ENCODE measurements at regions not wholly inside any gene's neighbourhood (a gene's known extent, or its start where the extent isn't known, plus 50 kb on each side); places are given as distances from the start of the nearest gene placed in this dataset.

DNA sequence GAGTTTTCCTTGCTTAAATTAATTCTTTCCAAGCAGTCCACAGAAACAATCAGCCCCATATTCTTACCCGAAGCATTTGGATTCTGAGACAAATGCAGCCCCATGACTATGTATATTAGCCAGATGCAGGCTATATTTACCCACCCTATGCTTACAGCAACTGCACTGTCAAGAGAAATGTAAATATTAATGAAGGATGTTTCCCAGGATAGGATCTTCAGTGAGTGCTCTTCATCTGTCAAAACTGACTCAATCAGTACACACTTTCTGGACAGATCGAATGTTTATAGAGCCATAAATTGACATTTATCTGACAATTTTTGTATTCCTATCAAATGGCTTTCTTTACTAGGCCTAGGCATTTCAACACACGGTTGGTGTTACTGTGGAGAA lies 725.3 kb upstream of the SEMA6A start:
- Histone ChIP-seq H3K36me3 (ENCODE audit: control insufficient read depth, insufficient read depth, low read length) (no peaks in the 10 kb centered on the region), H3K27me3 (replicated peaks; ENCODE audit: control insufficient read depth, insufficient read depth, low read length, poor library complexity, severe bottlenecking) (no peaks in the 10 kb centered on the region), H3K4me1 (ENCODE audit: control insufficient read depth, insufficient read depth, low read length, poor library complexity, severe bottlenecking) (no peaks in the 10 kb centered on the region), H3K4me3 (ENCODE audit: insufficient read depth, low read depth, low read length, poor library complexity, severe bottlenecking) (no peak overlapping the region), H3K9me3 (ENCODE audit: control insufficient read depth, low read length) (no peaks in the 10 kb centered on the region), H3K27ac (ENCODE audit: insufficient read depth, low read length, poor library complexity, severe bottlenecking) (no peak overlapping the region)
- no peak for DNase-seq

DNA sequence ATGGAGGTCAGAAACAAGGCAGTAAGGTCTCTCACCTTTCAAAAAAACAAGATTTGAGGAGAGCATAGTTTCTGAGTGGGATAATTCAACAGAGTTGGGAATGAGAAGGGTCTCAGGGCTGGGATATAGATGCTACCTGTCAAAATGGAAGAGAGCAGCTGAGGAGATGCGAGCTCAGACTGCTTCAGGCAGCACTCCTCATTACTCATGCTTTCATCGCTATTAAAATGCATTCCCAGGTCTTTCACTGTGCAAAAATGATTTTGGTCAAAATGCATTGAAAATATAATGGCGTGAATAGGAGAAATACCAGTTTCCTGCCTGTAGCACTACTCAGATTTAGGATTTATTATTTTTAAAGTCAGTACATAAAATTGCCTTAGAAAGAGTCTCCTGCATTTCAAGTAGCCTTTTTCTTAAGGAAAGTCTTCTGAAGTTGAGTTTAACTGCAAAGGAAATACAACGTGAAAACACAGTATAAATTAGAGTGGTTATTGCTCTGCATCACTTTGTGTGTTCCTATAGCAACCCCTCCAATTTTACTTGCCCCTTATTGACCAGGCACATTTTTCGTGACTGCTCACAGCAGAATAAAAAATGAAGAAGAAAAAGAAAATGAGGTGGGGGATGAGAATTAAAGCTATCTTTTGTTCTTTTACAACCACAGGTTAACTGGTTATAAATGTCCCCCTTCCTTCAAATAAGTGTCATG lies 724.8 kb upstream of the SEMA6A start:
- Histone ChIP-seq H3K4me3 (ENCODE audit: insufficient read depth, low read depth, low read length, poor library complexity, severe bottlenecking) (no peak overlapping the region), H3K27ac (ENCODE audit: insufficient read depth, low read length, poor library complexity, severe bottlenecking) (no peak overlapping the region), H3K36me3 (ENCODE audit: control insufficient read depth, insufficient read depth, low read length) (no peaks in the 10 kb centered on the region), H3K4me1 (ENCODE audit: control insufficient read depth, insufficient read depth, low read length, poor library complexity, severe bottlenecking) (no peaks in the 10 kb centered on the region), H3K27me3 (replicated peaks; ENCODE audit: control insufficient read depth, insufficient read depth, low read length, poor library complexity, severe bottlenecking) (no peaks in the 10 kb centered on the region), H3K9me3 (ENCODE audit: control insufficient read depth, low read length) (no peaks in the 10 kb centered on the region)
- DNase-seq, result no peak

DNA sequence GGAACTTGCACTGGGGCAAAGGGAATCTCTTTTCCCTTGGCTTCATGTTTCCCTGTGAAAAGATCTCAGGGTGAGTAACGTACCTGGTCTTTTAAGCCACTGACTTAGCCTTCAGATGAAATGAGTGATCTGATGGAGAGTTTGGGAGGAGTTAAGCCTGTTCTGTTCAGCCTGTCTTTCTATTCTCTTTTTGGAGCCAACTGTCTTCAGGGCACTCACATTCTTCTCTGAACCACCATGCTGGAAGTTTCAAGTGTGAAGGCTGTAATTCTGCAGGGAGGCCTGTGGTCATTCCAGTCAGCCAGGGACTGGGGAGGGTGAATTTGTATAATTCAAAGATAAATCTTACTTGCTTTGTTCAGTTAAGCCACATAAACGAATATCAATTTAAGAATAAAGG lies 722.2 kb upstream of the SEMA6A start:
- H3K36me3 ChIP-seq (ENCODE audit: control insufficient read depth, insufficient read depth, low read length), result no peaks in the 10 kb centered on the region

DNA sequence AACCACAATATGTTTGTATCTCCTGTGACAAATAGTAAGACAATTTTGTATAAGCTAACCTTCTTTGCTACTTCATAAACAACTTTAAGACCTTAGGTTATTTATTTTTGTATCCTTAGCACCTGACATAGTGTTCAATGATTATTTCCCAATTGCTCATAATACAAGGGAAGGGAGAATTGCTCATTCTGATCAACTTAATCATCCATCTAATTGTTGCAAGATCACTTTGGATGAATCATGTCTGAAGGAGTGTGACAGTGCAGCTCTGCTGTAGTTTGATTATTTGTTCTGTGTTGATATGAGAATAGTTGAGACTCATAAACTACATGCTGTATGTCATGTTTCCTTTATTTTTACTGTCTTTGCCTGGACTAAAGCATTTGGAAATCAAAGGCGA lies 721.3 kb upstream of the SEMA6A start:
- Histone ChIP-seq H3K9me3 (ENCODE audit: control insufficient read depth, low read length) (no peaks in the 10 kb centered on the region), H3K27ac (ENCODE audit: insufficient read depth, low read length, poor library complexity, severe bottlenecking) (no peak overlapping the region), H3K36me3 (ENCODE audit: control insufficient read depth, insufficient read depth, low read length) (no peaks in the 10 kb centered on the region), H3K4me3 (ENCODE audit: insufficient read depth, low read depth, low read length, poor library complexity, severe bottlenecking) (no peak overlapping the region), H3K4me1 (ENCODE audit: control insufficient read depth, insufficient read depth, low read length, poor library complexity, severe bottlenecking) (no peaks in the 10 kb centered on the region), H3K27me3 (replicated peaks; ENCODE audit: control insufficient read depth, insufficient read depth, low read length, poor library complexity, severe bottlenecking) (no peaks in the 10 kb centered on the region)
- DNase-seq, result no peak

More for the DNA sequence above, 722.2 kb upstream of the SEMA6A start:
- H3K27me3 ChIP-seq (replicated peaks; ENCODE audit: control insufficient read depth, insufficient read depth, low read length, poor library complexity, severe bottlenecking), result no peaks in the 10 kb centered on the region
- DNase-seq, result no peak
- H3K9me3 ChIP-seq (ENCODE audit: control insufficient read depth, low read length), result no peaks in the 10 kb centered on the region
- H3K4me1 ChIP-seq (ENCODE audit: control insufficient read depth, insufficient read depth, low read length, poor library complexity, severe bottlenecking), result no peaks in the 10 kb centered on the region
- H3K4me3 ChIP-seq (ENCODE audit: insufficient read depth, low read depth, low read length, poor library complexity, severe bottlenecking), result no peak overlapping the region
- H3K27ac ChIP-seq (ENCODE audit: insufficient read depth, low read length, poor library complexity, severe bottlenecking), result no peak overlapping the region

DNA sequence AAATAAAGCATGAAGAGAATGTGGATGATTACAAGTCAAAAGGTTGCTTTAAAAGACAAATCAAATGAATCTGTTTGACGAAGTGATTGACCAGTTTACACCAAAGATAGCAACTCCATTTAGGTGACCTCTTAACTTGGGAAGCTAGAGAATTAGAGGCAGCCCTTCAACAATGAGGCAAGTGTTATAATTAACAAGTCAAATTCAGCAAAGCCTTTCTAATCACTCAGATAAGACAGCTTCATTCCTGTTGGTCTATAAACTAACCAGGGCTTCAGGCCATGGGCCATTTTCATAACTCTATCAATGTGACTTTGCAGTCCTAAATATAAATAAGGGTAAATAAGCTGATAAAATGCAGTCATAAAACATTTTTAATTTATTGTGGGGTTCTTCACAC lies 712.2 kb upstream of the SEMA6A start:
- Histone ChIP-seq H3K27me3 (replicated peaks; ENCODE audit: control insufficient read depth, insufficient read depth, low read length, poor library complexity, severe bottlenecking) (no peaks in the 10 kb centered on the region), H3K4me3 (ENCODE audit: insufficient read depth, low read depth, low read length, poor library complexity, severe bottlenecking) (no peak overlapping the region), H3K27ac (ENCODE audit: insufficient read depth, low read length, poor library complexity, severe bottlenecking) (no peak overlapping the region), H3K9me3 (ENCODE audit: control insufficient read depth, low read length) (no peaks in the 10 kb centered on the region), H3K4me1 (ENCODE audit: control insufficient read depth, insufficient read depth, low read length, poor library complexity, severe bottlenecking) (no peaks in the 10 kb centered on the region), H3K36me3 (ENCODE audit: control insufficient read depth, insufficient read depth, low read length) (no peaks in the 10 kb centered on the region)
- DNase-seq, result no peak

DNA sequence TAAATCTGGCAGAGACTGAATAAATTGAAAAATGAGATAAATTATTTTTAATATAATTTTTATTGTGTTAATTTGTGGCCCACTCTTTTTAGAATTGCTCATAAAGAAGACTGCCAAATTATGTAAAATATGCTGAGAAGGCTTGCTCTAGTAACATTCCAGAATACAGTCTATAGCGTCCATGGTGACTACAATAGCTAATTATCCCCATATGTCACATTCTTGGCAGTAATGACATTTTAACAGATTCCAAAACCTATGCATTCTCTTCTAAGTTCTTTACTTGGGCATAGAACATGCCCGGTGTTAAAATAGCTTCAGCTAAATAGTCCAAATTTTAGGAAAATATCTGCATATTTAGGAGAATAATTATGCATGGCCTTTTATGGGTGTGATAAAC lies 697.0 kb upstream of the SEMA6A start:
- H3K36me3 ChIP-seq (ENCODE audit: control insufficient read depth, insufficient read depth, low read length), result no peaks in the 10 kb centered on the region
- peaks cover 4% of the 10 kb centered on the region for H3K9me3 ChIP-seq (ENCODE audit: control insufficient read depth, low read length)
- no peak for DNase-seq
- H3K27me3 ChIP-seq (replicated peaks; ENCODE audit: control insufficient read depth, insufficient read depth, low read length, poor library complexity, severe bottlenecking), result no peaks in the 10 kb centered on the region
- H3K4me3 ChIP-seq (ENCODE audit: insufficient read depth, low read depth, low read length, poor library complexity, severe bottlenecking), result no peak overlapping the region
- no peak overlapping the region for H3K27ac ChIP-seq (ENCODE audit: insufficient read depth, low read length, poor library complexity, severe bottlenecking)
- no peaks in the 10 kb centered on the region for H3K4me1 ChIP-seq (ENCODE audit: control insufficient read depth, insufficient read depth, low read length, poor library complexity, severe bottlenecking)

DNA sequence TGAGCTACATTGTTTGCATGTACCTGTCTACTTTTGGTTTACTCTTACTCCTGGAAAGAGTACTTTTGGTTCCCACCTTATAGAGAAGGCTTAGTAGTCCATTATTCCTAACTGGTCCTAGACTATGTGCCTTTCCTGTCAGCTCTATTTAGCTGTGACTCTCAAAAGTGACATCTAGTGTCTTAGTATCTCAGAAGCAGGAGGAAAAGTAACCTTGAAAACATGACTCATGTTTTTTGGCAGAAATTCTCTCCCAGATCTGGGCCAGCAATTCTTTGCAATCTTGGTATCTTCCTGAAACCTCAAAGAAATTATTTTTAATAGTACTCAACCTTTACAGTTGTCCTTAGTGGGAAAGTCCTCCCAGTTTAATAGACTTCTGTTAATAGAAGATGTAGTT lies 691.7 kb upstream of the SEMA6A start:
- Histone ChIP-seq H3K36me3 (ENCODE audit: control insufficient read depth, insufficient read depth, low read length) (no peaks in the 10 kb centered on the region), H3K9me3 (ENCODE audit: control insufficient read depth, low read length) (peaks cover 4% of the 10 kb centered on the region), H3K4me3 (ENCODE audit: insufficient read depth, low read depth, low read length, poor library complexity, severe bottlenecking) (no peak overlapping the region), H3K27me3 (replicated peaks; ENCODE audit: control insufficient read depth, insufficient read depth, low read length, poor library complexity, severe bottlenecking) (no peaks in the 10 kb centered on the region), H3K4me1 (ENCODE audit: control insufficient read depth, insufficient read depth, low read length, poor library complexity, severe bottlenecking) (no peaks in the 10 kb centered on the region), H3K27ac (ENCODE audit: insufficient read depth, low read length, poor library complexity, severe bottlenecking) (no peak overlapping the region)
- no peak for DNase-seq

DNA sequence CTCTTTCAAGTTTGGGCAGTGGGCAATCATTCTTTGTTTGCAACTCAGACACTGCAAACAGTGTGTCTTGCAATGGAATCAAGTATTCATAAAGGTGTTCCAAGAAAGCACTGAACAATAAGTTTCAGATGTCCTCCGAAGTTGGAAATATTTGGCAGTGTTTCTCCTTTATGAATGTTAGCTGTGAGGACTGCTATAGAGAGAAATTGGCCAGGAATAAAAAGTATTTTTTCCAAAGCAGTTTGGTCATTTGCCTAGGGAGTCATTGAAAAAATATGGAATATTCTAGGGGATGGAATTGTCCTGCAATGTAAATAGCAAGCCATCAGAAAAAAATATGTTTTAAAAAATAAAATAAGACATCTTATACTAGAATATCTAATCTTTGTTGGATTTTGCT lies 688.6 kb upstream of the SEMA6A start:
- no peak overlapping the region for H3K4me3 ChIP-seq (ENCODE audit: insufficient read depth, low read depth, low read length, poor library complexity, severe bottlenecking)
- no peak for DNase-seq
- peaks cover 4% of the 10 kb centered on the region for H3K9me3 ChIP-seq (ENCODE audit: control insufficient read depth, low read length)
- H3K27me3 ChIP-seq (replicated peaks; ENCODE audit: control insufficient read depth, insufficient read depth, low read length, poor library complexity, severe bottlenecking), result no peaks in the 10 kb centered on the region
- no peak overlapping the region for H3K27ac ChIP-seq (ENCODE audit: insufficient read depth, low read length, poor library complexity, severe bottlenecking)
- no peaks in the 10 kb centered on the region for H3K36me3 ChIP-seq (ENCODE audit: control insufficient read depth, insufficient read depth, low read length)
- H3K4me1 ChIP-seq (ENCODE audit: control insufficient read depth, insufficient read depth, low read length, poor library complexity, severe bottlenecking), result no peaks in the 10 kb centered on the region

DNA sequence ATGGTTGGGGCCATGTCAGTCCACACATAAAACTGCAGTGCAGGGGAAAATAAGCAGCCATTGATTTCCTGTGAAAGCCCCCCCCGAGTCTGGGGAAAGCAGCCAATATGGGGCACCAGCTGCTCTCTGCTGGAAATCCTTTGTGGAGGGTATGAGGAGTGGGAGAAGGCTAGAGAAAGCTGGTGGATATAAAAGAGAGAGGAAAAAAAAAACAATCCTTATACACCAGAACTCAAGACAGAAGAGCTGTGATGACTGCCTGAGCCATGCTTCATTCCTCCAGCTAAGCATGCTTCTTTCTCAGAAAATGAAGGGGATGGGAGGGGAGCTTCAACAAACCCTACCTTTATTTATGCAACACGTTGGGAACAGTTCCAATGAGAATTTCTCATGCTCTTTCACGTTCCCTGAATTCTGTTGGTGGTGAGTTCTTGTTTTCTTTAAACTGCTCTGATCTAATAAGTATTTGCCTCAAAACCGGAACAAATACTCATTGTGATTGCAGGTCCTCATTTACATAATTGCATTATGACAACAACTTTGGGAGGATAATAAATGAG lies 688.0 kb upstream of the SEMA6A start:
- no peak overlapping the region for H3K4me3 ChIP-seq (ENCODE audit: insufficient read depth, low read depth, low read length, poor library complexity, severe bottlenecking)
- H3K36me3 ChIP-seq (ENCODE audit: control insufficient read depth, insufficient read depth, low read length), result no peaks in the 10 kb centered on the region
- H3K27me3 ChIP-seq (replicated peaks; ENCODE audit: control insufficient read depth, insufficient read depth, low read length, poor library complexity, severe bottlenecking), result no peaks in the 10 kb centered on the region
- DNase-seq, result no peak
- H3K4me1 ChIP-seq (ENCODE audit: control insufficient read depth, insufficient read depth, low read length, poor library complexity, severe bottlenecking), result no peaks in the 10 kb centered on the region
- peaks cover 2% of the 10 kb centered on the region for H3K9me3 ChIP-seq (ENCODE audit: control insufficient read depth, low read length)
- H3K27ac ChIP-seq (ENCODE audit: insufficient read depth, low read length, poor library complexity, severe bottlenecking), result no peak overlapping the region

DNA sequence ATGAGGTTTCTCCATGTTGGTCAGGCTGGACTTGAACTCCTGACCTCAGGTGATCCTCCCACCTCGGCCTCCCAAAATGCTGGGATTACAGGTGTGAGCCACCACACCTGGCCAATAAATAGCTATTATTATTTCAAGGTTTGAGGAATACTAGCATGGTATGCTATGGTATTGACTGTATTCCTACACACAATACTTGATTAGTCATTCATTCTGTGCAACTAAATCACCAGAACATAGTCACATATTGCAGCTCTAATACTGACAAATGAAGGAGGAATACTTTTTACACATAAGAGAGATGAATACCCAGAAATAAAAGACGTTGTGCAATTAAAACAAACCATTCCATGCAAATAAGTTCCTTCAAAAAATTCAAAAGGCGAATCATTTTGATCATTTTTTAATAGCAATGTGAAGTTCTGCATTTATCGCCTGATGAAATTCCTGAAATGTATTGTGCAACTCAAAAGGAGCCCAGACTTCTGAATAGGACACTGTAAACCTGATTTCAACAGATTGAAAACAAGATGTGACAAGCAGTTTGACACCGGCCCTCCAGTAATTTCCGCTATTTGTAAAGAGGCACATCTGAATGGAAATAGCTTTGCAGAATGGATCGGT lies 687.4 kb upstream of the SEMA6A start:
- Histone ChIP-seq H3K27me3 (replicated peaks; ENCODE audit: control insufficient read depth, insufficient read depth, low read length, poor library complexity, severe bottlenecking) (no peaks in the 10 kb centered on the region), H3K4me1 (ENCODE audit: control insufficient read depth, insufficient read depth, low read length, poor library complexity, severe bottlenecking) (no peaks in the 10 kb centered on the region), H3K36me3 (ENCODE audit: control insufficient read depth, insufficient read depth, low read length) (no peaks in the 10 kb centered on the region), H3K9me3 (ENCODE audit: control insufficient read depth, low read length) (no peaks in the 10 kb centered on the region), H3K4me3 (ENCODE audit: insufficient read depth, low read depth, low read length, poor library complexity, severe bottlenecking) (no peak overlapping the region), H3K27ac (ENCODE audit: insufficient read depth, low read length, poor library complexity, severe bottlenecking) (no peak overlapping the region)
- DNase-seq, result no peak

Data from effector memory CD4-positive, alpha-beta T cell (primary cell).